Esophagus squamous epithelium (tissue), 4 donors: ENCODE measurements at regions not wholly inside any gene's neighbourhood (a gene's known extent, or its start where the extent isn't known, plus 50 kb on each side); places are given as distances from the start of the nearest gene placed in this dataset.

Experiments
- CTCF ChIP-seq, 6 experiments: fragments of 450-650 bp in 4 of 6; fragments of 200-600 bp in 2 of 6; sonication (generic) in 2 of 6; IDR thresholded peaks; one replicate each; pipeline ENCODE4 v1.5.1; 2016 to 2019; ENCODE audit warnings: antibody characterized with exemption in 6 of 6, mild to moderate bottlenecking in 4 of 6, moderate library complexity in 4 of 6
- POLR2A ChIP-seq, 4 donors: fragments of 450-650 bp; IDR thresholded peaks; one replicate each; pipeline ENCODE4 v1.6.1; 2017; ENCODE audit warnings: antibody characterized with exemption in 4 of 4, mild to moderate bottlenecking in 4 of 4, moderate library complexity in 3 of 4

- TF ChIP-seq CTCF (IDR thresholded peaks at IDR 0.05) (no peak), POLR2A (IDR thresholded peaks at IDR 0.05) (no peak)
Observed at GRCh38 chr7:108777966-108778365, 208.3 kb downstream of the DNAJB9 start.
